H1 (cell line): ENCODE measurements at regions not wholly inside any gene's neighbourhood (a gene's known extent, or its start where the extent isn't known, plus 50 kb on each side); places are given as distances from the start of the nearest gene placed in this dataset.

Experiments used
- EP300 ChIP-seq, 2 experiments: IDR thresholded peaks; 1 replicate in 1 of 2; 2 replicates in 1 of 2; pipeline ENCODE4 v1.6.1; 2011 to 2012; ENCODE audit warnings: low read depth in 2 of 2, low read length in 2 of 2, mild to moderate bottlenecking in 2 of 2, borderline replicate concordance in 1 of 2, inconsistent platforms in 1 of 2, moderate library complexity in 1 of 2
- EZH2 ChIP-seq: fragments of 200-600 bp; sonication (generic); IDR thresholded peaks from 2 replicates; pipeline ENCODE4 v1.7.1; 2012; ENCODE audit warnings: low read depth, mild to moderate bottlenecking, moderate library complexity, low read length, inconsistent platforms; ENCODE audit not compliant: severe bottlenecking
- GABPA ChIP-seq: IDR thresholded peaks from 2 replicates; pipeline ENCODE4 v1.6.1; 2011; ENCODE audit warnings: mild to moderate bottlenecking, low read length, moderate library complexity, borderline replicate concordance; ENCODE audit not compliant: insufficient read depth
- TAF7 ChIP-seq: optimal IDR thresholded peaks from 2 replicates; pipeline ENCODE3; 2011; ENCODE audit warnings: low read depth, mild to moderate bottlenecking, inconsistent platforms, low read length, moderate library complexity, borderline replicate concordance

GRCh38 chr4:79236785-79237184, 89.1 kb downstream of the NAA11 start (continued):
- TF ChIP-seq EP300 (IDR thresholded peaks at IDR 0.05; ENCODE audit: borderline replicate concordance in 1 of 2, low read depth in 2 of 2, low read length in 2 of 2): no peak
- TF ChIP-seq GABPA: no peak
- TF ChIP-seq TAF7: no peak
- no peak for TF ChIP-seq EZH2
